ENCODE measurements at regions not wholly inside any gene's neighbourhood (a gene's known extent, or its start where the extent isn't known, plus 50 kb on each side); places are given as distances from the start of the nearest gene placed in this dataset.

DNA sequence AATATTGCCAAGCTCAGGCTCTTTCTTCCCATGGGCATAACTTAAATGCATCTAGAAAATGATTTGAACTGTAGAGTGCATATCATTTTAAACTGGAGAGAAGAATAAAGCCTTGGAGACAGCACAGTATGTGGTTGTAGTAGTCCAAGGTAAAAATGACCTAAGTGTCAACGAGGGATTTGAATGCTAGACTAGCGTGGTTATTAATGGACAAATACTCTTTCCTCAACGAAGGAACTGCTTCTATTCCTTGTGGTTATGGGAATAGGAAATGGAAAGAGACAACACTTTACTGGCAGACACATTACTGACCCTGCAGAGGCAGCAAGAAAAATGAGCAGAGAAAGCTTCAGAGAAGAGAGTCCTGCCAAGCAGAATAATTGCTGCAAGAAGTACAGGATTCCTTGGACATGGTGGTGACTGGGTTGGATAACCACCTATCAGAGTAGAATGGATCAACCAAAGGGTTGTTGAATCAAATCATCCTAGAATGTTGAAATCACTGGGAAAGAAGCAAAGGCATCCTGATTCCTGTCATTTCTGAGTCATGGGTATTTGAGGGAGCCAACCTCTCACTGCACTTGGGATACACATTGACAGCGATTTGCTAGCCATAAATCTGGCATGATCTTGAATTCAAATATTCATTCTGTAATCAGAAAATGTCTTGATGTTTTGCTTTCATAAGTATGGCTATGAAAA is 258.1 kb upstream of the EPHA7 start:
- Mint-ChIP-seq H3K27ac (no peak overlapping the region), H3K27me3 (no peaks in the 10 kb centered on the region), H3K9me3 (ENCODE audit: low read depth) (no peaks in the 10 kb centered on the region), H3K4me3 (ENCODE audit: low read depth) (no peak overlapping the region), H3K36me3 (ENCODE audit: insufficient read depth) (no peaks in the 10 kb centered on the region), H3K4me1 (ENCODE audit: low read depth) (no peaks in the 10 kb centered on the region)
- DNase-seq (ENCODE audit: low spot score, unreplicated experiment), result no peak
- TF ChIP-seq, protein P1, sequence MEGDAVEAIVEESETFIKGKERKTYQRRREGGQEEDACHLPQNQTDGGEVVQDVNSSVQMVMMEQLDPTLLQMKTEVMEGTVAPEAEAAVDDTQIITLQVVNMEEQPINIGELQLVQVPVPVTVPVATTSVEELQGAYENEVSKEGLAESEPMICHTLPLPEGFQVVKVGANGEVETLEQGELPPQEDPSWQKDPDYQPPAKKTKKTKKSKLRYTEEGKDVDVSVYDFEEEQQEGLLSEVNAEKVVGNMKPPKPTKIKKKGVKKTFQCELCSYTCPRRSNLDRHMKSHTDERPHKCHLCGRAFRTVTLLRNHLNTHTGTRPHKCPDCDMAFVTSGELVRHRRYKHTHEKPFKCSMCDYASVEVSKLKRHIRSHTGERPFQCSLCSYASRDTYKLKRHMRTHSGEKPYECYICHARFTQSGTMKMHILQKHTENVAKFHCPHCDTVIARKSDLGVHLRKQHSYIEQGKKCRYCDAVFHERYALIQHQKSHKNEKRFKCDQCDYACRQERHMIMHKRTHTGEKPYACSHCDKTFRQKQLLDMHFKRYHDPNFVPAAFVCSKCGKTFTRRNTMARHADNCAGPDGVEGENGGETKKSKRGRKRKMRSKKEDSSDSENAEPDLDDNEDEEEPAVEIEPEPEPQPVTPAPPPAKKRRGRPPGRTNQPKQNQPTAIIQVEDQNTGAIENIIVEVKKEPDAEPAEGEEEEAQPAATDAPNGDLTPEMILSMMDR (IDR thresholded peaks at IDR 0.05; ENCODE audit: unreplicated experiment), result no peak

DNA sequence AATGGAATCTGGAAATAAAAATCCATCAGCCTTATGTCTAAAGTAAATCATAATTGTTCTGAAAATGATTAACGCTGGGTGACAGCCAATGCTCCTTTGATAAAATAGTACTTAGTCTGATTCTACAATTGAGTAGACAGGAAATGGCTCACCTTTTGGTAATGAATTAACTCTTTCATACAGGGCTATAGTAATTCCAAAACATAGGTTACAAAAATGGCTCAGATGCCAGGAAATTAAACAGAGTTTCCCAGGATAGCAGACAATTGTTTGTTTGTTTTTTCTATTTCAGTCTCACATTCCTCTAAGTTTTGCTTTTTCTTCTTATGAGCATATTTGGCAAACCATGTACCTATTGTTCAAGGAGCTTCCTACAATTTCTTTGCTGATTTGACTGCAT is 257.2 kb upstream of the EPHA7 start:
- Mint-ChIP-seq H3K27ac (no peak overlapping the region), H3K4me3 (ENCODE audit: low read depth) (no peak overlapping the region), H3K27me3 (no peaks in the 10 kb centered on the region), H3K9me3 (ENCODE audit: low read depth) (no peaks in the 10 kb centered on the region), H3K36me3 (ENCODE audit: insufficient read depth) (no peaks in the 10 kb centered on the region), H3K4me1 (ENCODE audit: low read depth) (no peaks in the 10 kb centered on the region)
- DNase-seq (ENCODE audit: low spot score, unreplicated experiment), result no peak
- TF ChIP-seq, protein P1 (IDR thresholded peaks at IDR 0.05; ENCODE audit: unreplicated experiment), result no peak

DNA sequence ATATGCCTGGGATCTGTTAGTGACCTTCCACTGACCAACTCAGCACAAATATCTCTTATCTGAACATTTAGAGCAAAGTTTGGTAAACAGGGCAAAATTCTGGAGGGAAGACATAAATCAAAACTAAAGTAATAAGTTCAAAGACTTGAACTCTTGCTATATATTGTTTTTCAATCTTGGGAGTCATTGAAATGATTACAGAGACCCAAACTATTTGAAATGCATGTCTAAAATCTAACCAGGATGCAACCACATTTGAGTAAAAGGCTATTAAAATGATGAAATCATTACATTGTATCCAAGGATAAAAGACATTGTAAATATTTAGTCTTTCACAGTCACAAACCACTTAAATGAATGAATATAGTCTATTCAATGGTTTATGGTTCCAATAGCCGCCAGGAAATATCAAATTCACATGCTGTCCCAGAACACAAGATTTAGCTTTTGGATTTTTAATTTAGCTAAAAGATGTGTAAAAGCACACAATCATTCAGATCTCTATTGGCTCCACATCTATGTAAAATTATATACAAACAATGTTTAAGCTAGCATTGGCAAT is 256.6 kb upstream of the EPHA7 start:
- no peak overlapping the region for H3K4me3 Mint-ChIP-seq (ENCODE audit: low read depth)
- H3K27ac Mint-ChIP-seq, result no peak overlapping the region
- no peaks in the 10 kb centered on the region for H3K9me3 Mint-ChIP-seq (ENCODE audit: low read depth)
- DNase-seq (ENCODE audit: low spot score, unreplicated experiment), result no peak
- H3K4me1 Mint-ChIP-seq (ENCODE audit: low read depth), result no peaks in the 10 kb centered on the region
- H3K36me3 Mint-ChIP-seq (ENCODE audit: insufficient read depth), result no peaks in the 10 kb centered on the region
- TF ChIP-seq, protein P1 (IDR thresholded peaks at IDR 0.05; ENCODE audit: unreplicated experiment), result no peak
- H3K27me3 Mint-ChIP-seq, result no peaks in the 10 kb centered on the region

DNA sequence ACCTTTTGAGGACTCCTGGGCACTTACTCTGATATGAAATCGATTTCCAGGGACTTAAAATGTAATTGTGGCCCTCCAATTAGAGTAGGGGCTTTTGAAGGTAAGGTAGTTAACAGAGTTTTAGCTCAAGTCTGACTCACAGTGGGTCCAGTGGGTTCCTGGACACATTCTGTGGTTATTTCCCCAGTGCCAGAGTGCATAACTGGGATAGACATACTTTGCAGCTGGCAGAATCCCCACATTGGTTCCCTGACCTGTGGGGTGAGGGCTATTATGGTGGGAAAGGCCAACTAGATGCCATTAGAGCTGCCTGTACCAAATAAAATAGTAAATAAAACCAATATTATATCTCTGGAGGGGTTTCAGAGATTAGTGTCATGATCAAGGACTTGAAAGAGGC is 243.8 kb upstream of the EPHA7 start:
- H3K27me3 Mint-ChIP-seq, result no peaks in the 10 kb centered on the region
- no peak for DNase-seq (ENCODE audit: low spot score, unreplicated experiment)
- H3K27ac Mint-ChIP-seq, result no peak overlapping the region
- no peaks in the 10 kb centered on the region for H3K4me1 Mint-ChIP-seq (ENCODE audit: low read depth)
- no peaks in the 10 kb centered on the region for H3K9me3 Mint-ChIP-seq (ENCODE audit: low read depth)
- H3K4me3 Mint-ChIP-seq (ENCODE audit: low read depth), result no peak overlapping the region
- no peaks in the 10 kb centered on the region for H3K36me3 Mint-ChIP-seq (ENCODE audit: insufficient read depth)
- TF ChIP-seq, protein P1 (IDR thresholded peaks at IDR 0.05; ENCODE audit: unreplicated experiment), result no peak

DNA sequence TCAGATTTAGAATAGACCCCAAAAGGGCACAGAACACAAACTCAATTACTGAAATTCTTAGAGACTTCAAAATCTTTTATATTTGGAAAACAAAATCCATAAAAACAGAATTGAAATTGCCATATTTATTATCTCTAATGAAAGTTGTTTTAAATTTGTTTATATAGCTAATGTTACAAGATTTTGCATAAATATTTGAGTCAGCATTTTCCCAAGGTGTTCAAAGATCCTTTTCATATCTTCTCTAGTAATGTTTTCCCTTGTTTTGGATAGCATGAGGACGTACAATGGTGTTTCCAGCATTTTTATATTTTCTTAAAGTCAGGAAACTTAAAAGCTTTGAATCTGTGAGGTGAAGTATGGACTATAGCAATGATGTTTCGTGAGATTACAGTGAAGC is 235.2 kb upstream of the EPHA7 start:
- H3K4me3 Mint-ChIP-seq (ENCODE audit: low read depth), result no peak overlapping the region
- no peaks in the 10 kb centered on the region for H3K9me3 Mint-ChIP-seq (ENCODE audit: low read depth)
- TF ChIP-seq, protein P1 (IDR thresholded peaks at IDR 0.05; ENCODE audit: unreplicated experiment), result no peak
- H3K27me3 Mint-ChIP-seq, result no peaks in the 10 kb centered on the region
- no peaks in the 10 kb centered on the region for H3K4me1 Mint-ChIP-seq (ENCODE audit: low read depth)
- H3K27ac Mint-ChIP-seq, result no peak overlapping the region
- no peaks in the 10 kb centered on the region for H3K36me3 Mint-ChIP-seq (ENCODE audit: insufficient read depth)
- DNase-seq (ENCODE audit: low spot score, unreplicated experiment), result no peak

Data from progenitor cell of endocrine pancreas (in vitro differentiated cells).